ENCODE measurements at regions not wholly inside any gene's neighbourhood (a gene's known extent, or its start where the extent isn't known, plus 50 kb on each side); places are given as distances from the start of the nearest gene placed in this dataset.

GRCh38 chr6:150717419-150717818 is 117.7 kb downstream of the PLEKHG1 start:
- Histone ChIP-seq H3K27ac (no peak overlapping the region), H3K9me3 (no peaks in the 10 kb centered on the region), H3K9ac (ENCODE audit: low read depth in 2 of 2, low read length in 2 of 2) (no peak overlapping the region), H3K4me3 (no peak overlapping the region), H3K27me3 (no peaks in the 10 kb centered on the region), H3K36me3 (no peaks in the 10 kb centered on the region), H3K4me1 (no peaks in the 10 kb centered on the region)
- intact Hi-C loops (cut with DNase I): no loop called here
- TF ChIP-seq, protein P1, sequence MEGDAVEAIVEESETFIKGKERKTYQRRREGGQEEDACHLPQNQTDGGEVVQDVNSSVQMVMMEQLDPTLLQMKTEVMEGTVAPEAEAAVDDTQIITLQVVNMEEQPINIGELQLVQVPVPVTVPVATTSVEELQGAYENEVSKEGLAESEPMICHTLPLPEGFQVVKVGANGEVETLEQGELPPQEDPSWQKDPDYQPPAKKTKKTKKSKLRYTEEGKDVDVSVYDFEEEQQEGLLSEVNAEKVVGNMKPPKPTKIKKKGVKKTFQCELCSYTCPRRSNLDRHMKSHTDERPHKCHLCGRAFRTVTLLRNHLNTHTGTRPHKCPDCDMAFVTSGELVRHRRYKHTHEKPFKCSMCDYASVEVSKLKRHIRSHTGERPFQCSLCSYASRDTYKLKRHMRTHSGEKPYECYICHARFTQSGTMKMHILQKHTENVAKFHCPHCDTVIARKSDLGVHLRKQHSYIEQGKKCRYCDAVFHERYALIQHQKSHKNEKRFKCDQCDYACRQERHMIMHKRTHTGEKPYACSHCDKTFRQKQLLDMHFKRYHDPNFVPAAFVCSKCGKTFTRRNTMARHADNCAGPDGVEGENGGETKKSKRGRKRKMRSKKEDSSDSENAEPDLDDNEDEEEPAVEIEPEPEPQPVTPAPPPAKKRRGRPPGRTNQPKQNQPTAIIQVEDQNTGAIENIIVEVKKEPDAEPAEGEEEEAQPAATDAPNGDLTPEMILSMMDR (IDR thresholded peaks at IDR 0.05): no peak
- DNase-seq: peak; percentile 70

GRCh38 chr6:150719099-150719766 is 119.5 kb downstream of the PLEKHG1 start:
- Histone ChIP-seq H3K27ac (no peak overlapping the region), H3K36me3 (no peaks in the 10 kb centered on the region), H3K9me3 (no peaks in the 10 kb centered on the region), H3K4me3 (no peak overlapping the region), H3K4me1 (no peaks in the 10 kb centered on the region), H3K9ac (ENCODE audit: low read depth in 2 of 2, low read length in 2 of 2) (no peak overlapping the region), H3K27me3 (no peaks in the 10 kb centered on the region)
- intact Hi-C loops (cut with DNase I): no loop called here
- DNase-seq: no peak
- TF ChIP-seq, protein P1 (IDR thresholded peaks at IDR 0.05): no peak

DNA sequence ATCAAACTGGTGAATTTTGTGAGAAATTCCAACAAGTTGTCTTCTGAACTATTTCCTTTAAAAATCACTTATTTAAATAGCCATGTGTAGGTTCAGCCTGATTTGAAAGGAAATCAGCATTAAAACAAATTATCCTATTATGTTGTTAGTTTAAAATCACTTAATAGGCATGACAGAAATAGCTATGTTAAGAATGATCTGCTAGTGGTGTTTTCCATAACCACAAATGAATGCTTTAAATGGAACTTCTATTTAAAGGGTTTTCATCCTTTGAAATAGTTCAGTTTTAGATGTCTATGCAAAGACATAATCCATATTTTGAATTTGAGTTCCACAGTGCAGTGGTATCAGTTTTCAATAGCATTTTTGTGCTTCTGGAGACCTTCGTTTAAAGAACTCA is 120.1 kb downstream of the PLEKHG1 start:
- H3K27me3 ChIP-seq: no peaks in the 10 kb centered on the region
- H3K4me3 ChIP-seq: no peak overlapping the region
- TF ChIP-seq, protein P1 (IDR thresholded peaks at IDR 0.05): no peak
- H3K27ac ChIP-seq: no peak overlapping the region
- H3K9ac ChIP-seq (ENCODE audit: low read depth in 2 of 2, low read length in 2 of 2): no peak overlapping the region
- no peaks in the 10 kb centered on the region for H3K9me3 ChIP-seq
- intact Hi-C loops (cut with DNase I): no loop called here
- no peak for DNase-seq
- H3K4me1 ChIP-seq: no peaks in the 10 kb centered on the region
- no peaks in the 10 kb centered on the region for H3K36me3 ChIP-seq

DNA sequence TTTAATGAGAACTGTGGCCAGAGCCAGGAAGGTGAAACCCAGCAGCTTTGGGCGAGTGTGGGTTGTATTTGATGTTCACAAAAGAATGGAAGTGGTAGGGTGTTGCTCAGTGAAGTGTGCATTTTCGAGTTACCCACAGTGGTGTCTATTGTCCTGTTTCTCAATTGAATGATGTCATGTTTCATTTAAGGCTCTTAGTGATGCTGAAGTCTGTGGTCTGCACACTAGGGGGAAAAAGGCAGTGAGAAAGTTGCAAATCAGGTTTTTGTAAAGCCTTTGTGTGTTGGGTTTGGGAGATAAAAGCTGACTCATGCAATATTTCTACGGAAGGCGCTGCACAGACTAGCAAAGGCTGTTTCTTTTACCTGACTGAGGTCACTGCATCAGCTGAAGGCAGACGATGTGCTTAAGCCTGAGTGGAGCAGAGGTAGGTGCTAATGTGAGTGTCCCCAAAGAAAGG is 121.1 kb downstream of the PLEKHG1 start:
- TF ChIP-seq, protein P1 (IDR thresholded peaks at IDR 0.05): no peak
- Histone ChIP-seq H3K4me3 (no peak overlapping the region), H3K27me3 (no peaks in the 10 kb centered on the region), H3K9me3 (no peaks in the 10 kb centered on the region), H3K9ac (ENCODE audit: low read depth in 2 of 2, low read length in 2 of 2) (peak overlapping the region in 1 of 2 donors; percentile 46), H3K27ac (no peak overlapping the region), H3K36me3 (no peaks in the 10 kb centered on the region), H3K4me1 (no peaks in the 10 kb centered on the region)
- intact Hi-C loops (cut with DNase I): no loop called here
- no peak for DNase-seq

- intact Hi-C loops (cut with DNase I): no loop called here
- peak overlapping the region in 1 of 2 donors; percentile 46 for H3K9ac ChIP-seq (ENCODE audit: low read depth in 2 of 2, low read length in 2 of 2)
Observed at GRCh38 chr6:150721418-150722266, 122.0 kb downstream of the PLEKHG1 start.

More at GRCh38 chr6:150721418-150722266, 122.0 kb downstream of the PLEKHG1 start:
- no peaks in the 10 kb centered on the region for H3K36me3 ChIP-seq
- H3K27ac ChIP-seq: no peak overlapping the region
- TF ChIP-seq, protein P1 (IDR thresholded peaks at IDR 0.05): no peak
- H3K9me3 ChIP-seq: no peaks in the 10 kb centered on the region
- DNase-seq: no peak
- H3K4me3 ChIP-seq: no peak overlapping the region
- H3K27me3 ChIP-seq: no peaks in the 10 kb centered on the region
- no peaks in the 10 kb centered on the region for H3K4me1 ChIP-seq

All from colonic mucosa (tissue), 4 donors.